Liver (tissue), 9 donors: ENCODE measurements at regions not wholly inside any gene's neighbourhood (a gene's known extent, or its start where the extent isn't known, plus 50 kb on each side); places are given as distances from the start of the nearest gene placed in this dataset. TPM values are rescaled to one million over a fixed set of nuclear protein-coding genes. Genes with fewer than 3 reads are reported as not detected.
"Not testable (repeated sequence)": the region's sequence is repeated elsewhere in the genome, so short reads cannot be mapped to it uniquely, and the experiment has no call there.

Source experiments
- DNase-seq: peaks from one replicate; pipeline ENCODE4 v3.0.0-alpha.2; 2017; ENCODE audit warnings: low spot score
- H3K27ac ChIP-seq, 2 donors: one replicate each; pipeline ENCODE4 v1.7.0; 2013; ENCODE audit warnings: inconsistent platforms in 2 of 2, low read length in 2 of 2, control low read depth in 1 of 2, low read depth in 1 of 2, mild to moderate bottlenecking in 1 of 2
- H3K27me3 ChIP-seq, 4 donors: one replicate each; pipeline versions ENCODE4 v1.6.1 to v1.7.0; 2013; ENCODE audit warnings: low read length in 3 of 4, inconsistent platforms in 1 of 4, mild to moderate bottlenecking in 1 of 4, moderate library complexity in 1 of 4; ENCODE audit not compliant: control insufficient read depth in 4 of 4, insufficient read depth in 4 of 4
- H3K36me3 ChIP-seq, 4 donors: one replicate each; pipeline versions ENCODE4 v1.6.1 to v1.7.0; 2013; ENCODE audit warnings: low read length in 3 of 4, mild to moderate bottlenecking in 3 of 4, low read depth in 1 of 4, moderate library complexity in 1 of 4; ENCODE audit not compliant: control insufficient read depth in 4 of 4, insufficient read depth in 3 of 4
- H3K4me1 ChIP-seq, 4 donors: one replicate each; pipeline versions ENCODE4 v1.6.1 to v1.7.0; 2013; ENCODE audit warnings: low read length in 3 of 4, mild to moderate bottlenecking in 3 of 4, moderate library complexity in 1 of 4; ENCODE audit not compliant: control insufficient read depth in 4 of 4, insufficient read depth in 4 of 4
- H3K4me3 ChIP-seq, 3 donors: one replicate each; pipeline versions ENCODE4 v1.6.1 to v1.7.0; 2013; ENCODE audit warnings: low read length in 3 of 3, control low read depth in 1 of 3, low read depth in 1 of 3, mild to moderate bottlenecking in 1 of 3
- H3K9ac ChIP-seq, 2 donors: one replicate each; pipeline ENCODE4 v1.7.0; 2013; ENCODE audit warnings: low read length in 2 of 2, mild to moderate bottlenecking in 2 of 2, moderate library complexity in 2 of 2, control low read depth in 1 of 2, low read depth in 1 of 2
- H3K9me3 ChIP-seq, 4 donors: one replicate each; pipeline versions ENCODE4 v1.6.1 to v1.7.0; 2013; ENCODE audit warnings: low read length in 3 of 4; ENCODE audit not compliant: control insufficient read depth in 4 of 4
- CTCF ChIP-seq: fragments of 150-350 bp; IDR thresholded peaks from 2 replicates; pipeline ENCODE4 v1.5.1; 2017; ENCODE audit warnings: improper control_type of control experiment, low read depth, low read length; ENCODE audit not compliant: missing input control
- RAD21 ChIP-seq, 2 donors: IDR thresholded peaks; 2 replicates each; pipeline ENCODE4 v1.6.1; 2016; ENCODE audit warnings: antibody characterized with exemption in 2 of 2, mild to moderate bottlenecking in 2 of 2
- WGBS: extraction: QIAGEN DNeasy Blood & Tissue Kit; methylation state at CpG from one replicate; pipeline ENCODE4 v1.1.7; 2013; 5-methylcytosine and 5-hydroxymethylcytosine counted together
- small RNA-seq: library from RNA; depleted of rRNA; stranded (forward); fragments of <200 nt; gene quantifications from one replicate; pipeline ENCODE3, GENCODE V24; 2014
- donor health status: healthy.
- donor health status: healthy.
- donor health status: healthy.
- donor health status: healthy.
- donor health status: healthy.

- H3K9me3 ChIP-seq, H3K9ac ChIP-seq, H3K4me1 ChIP-seq, H3K27ac ChIP-seq, H3K27me3 ChIP-seq, DNase-seq, H3K36me3 ChIP-seq, H3K4me3 ChIP-seq: not testable (repeated sequence)
- 83% methylated on average over 12 of the region's 12 CpGs for WGBS
These were observed 609.2 kb upstream of the POTED start for GRCh38 chr21:13000390-13000789.

- H3K9me3 ChIP-seq, H3K27me3 ChIP-seq, H3K9ac ChIP-seq, H3K4me1 ChIP-seq, H3K27ac ChIP-seq, H3K36me3 ChIP-seq, H3K4me3 ChIP-seq, DNase-seq: not testable (repeated sequence)
- WGBS = 60% methylated on average over 26 of the region's 26 CpGs
These were observed 571.9 kb upstream of the POTED start for GRCh38 chr21:13037716-13038115.

- DNase-seq, H3K9ac ChIP-seq, H3K9me3 ChIP-seq, H3K27me3 ChIP-seq, H3K27ac ChIP-seq, H3K4me3 ChIP-seq, H3K4me1 ChIP-seq, H3K36me3 ChIP-seq: not testable (repeated sequence)
- TF ChIP-seq CTCF (peak; percentile 22), RAD21 (IDR thresholded peaks at IDR 0.05) (peak; percentile 56 to 58)
- WGBS = 27% methylated on average over 2 of the region's 3 CpGs
These were observed 556.8 kb upstream of the POTED start for GRCh38 chr21:13052816-13053215.

Small RNAs in the stretch of these regions (small RNA-seq; reads per million reads assigned to genes)
- gene RNU6-614P = not detected
